Tibial nerve (tissue), 4 donors: ENCODE measurements at regions not wholly inside any gene's neighbourhood (a gene's known extent, or its start where the extent isn't known, plus 50 kb on each side); places are given as distances from the start of the nearest gene placed in this dataset.

ENCODE experiments used
- DNase-seq, 2 donors: peaks; one replicate each; pipeline ENCODE4 v3.0.0-alpha.2; 2019; ENCODE audit warnings: low spot score in 2 of 2
- H3K27ac ChIP-seq, 4 donors: fragments of 200-600 bp; sonication (generic) in 3 of 4; one replicate each; pipeline ENCODE4 v1.5.1; 2017 to 2019; ENCODE audit warnings: mild to moderate bottlenecking in 1 of 4
- H3K27me3 ChIP-seq, 2 donors: fragments of 200-600 bp; sonication (generic) in 1 of 2; one replicate each; pipeline versions ENCODE4 v1.5.1 to v1.6.0; 2017 to 2019
- H3K36me3 ChIP-seq, 3 donors: fragments of 200-600 bp; sonication (generic); one replicate each; pipeline ENCODE4 v1.5.1; 2018 to 2019
- H3K4me1 ChIP-seq, 4 donors: fragments of 200-600 bp; sonication (generic) in 3 of 4; one replicate each; pipeline ENCODE4 v1.5.1; 2017 to 2019
- H3K4me3 ChIP-seq, 4 donors: fragments of 200-600 bp; sonication (generic) in 3 of 4; one replicate each; pipeline ENCODE4 v1.5.1; 2017 to 2019; ENCODE audit warnings: mild to moderate bottlenecking in 1 of 4, moderate library complexity in 1 of 4
- H3K9me3 ChIP-seq, 4 donors: fragments of 200-600 bp; sonication (generic) in 3 of 4; one replicate each; pipeline ENCODE4 v1.5.1; 2017 to 2019
- EP300 ChIP-seq, 2 donors: sonication (generic); formaldehyde crosslinking; IDR thresholded peaks; one replicate each; pipeline ENCODE4 v1.6.1; 2017; ENCODE audit warnings: antibody characterized with exemption in 2 of 2, mild to moderate bottlenecking in 1 of 2
- POLR2A ChIP-seq, 2 donors: fragments of 450-650 bp; IDR thresholded peaks; one replicate each; pipeline ENCODE4 v1.6.1; 2017; ENCODE audit warnings: antibody characterized with exemption in 2 of 2, mild to moderate bottlenecking in 2 of 2, moderate library complexity in 2 of 2
- whole genome bisulfite sequencing, 2 donors: methylation state at CpG; one replicate each; pipeline ENCODE4 v1.1.5; 2018; 5-methylcytosine and 5-hydroxymethylcytosine counted together
- TF ChIP-seq, protein P1 (sequence below), 5 experiments: fragments of 200-600 bp in 3 of 5; fragments of 450-650 bp in 2 of 5; sonication (generic) in 3 of 5; IDR thresholded peaks; one replicate each; pipeline ENCODE4 v1.5.1; 2016 to 2019; ENCODE audit warnings: antibody characterized with exemption in 5 of 5, mild to moderate bottlenecking in 3 of 5, moderate library complexity in 2 of 5

- WGBS, 2 donors, result 75 to 80% methylated on average over 4 of the region's 4 CpGs
- Histone ChIP-seq H3K4me1 (no peaks in the 10 kb centered on the region), H3K4me3 (no peak overlapping the region), H3K27me3 (no peaks in the 10 kb centered on the region), H3K27ac (no peak overlapping the region), H3K36me3 (no peaks in the 10 kb centered on the region), H3K9me3 (peaks cover 0 to 5% (median 0%) of the 10 kb centered on the region in 4 donors)
- DNase-seq, result no peak
- TF ChIP-seq, protein P1, sequence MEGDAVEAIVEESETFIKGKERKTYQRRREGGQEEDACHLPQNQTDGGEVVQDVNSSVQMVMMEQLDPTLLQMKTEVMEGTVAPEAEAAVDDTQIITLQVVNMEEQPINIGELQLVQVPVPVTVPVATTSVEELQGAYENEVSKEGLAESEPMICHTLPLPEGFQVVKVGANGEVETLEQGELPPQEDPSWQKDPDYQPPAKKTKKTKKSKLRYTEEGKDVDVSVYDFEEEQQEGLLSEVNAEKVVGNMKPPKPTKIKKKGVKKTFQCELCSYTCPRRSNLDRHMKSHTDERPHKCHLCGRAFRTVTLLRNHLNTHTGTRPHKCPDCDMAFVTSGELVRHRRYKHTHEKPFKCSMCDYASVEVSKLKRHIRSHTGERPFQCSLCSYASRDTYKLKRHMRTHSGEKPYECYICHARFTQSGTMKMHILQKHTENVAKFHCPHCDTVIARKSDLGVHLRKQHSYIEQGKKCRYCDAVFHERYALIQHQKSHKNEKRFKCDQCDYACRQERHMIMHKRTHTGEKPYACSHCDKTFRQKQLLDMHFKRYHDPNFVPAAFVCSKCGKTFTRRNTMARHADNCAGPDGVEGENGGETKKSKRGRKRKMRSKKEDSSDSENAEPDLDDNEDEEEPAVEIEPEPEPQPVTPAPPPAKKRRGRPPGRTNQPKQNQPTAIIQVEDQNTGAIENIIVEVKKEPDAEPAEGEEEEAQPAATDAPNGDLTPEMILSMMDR (IDR thresholded peaks at IDR 0.05), result no peak
- TF ChIP-seq EP300 (IDR thresholded peaks at IDR 0.05), result no peak
- TF ChIP-seq POLR2A (IDR thresholded peaks at IDR 0.05), result no peak
Observed at GRCh38 chr18:69330385-69331005, 70.2 kb upstream of the DOK6 start.

DNA sequence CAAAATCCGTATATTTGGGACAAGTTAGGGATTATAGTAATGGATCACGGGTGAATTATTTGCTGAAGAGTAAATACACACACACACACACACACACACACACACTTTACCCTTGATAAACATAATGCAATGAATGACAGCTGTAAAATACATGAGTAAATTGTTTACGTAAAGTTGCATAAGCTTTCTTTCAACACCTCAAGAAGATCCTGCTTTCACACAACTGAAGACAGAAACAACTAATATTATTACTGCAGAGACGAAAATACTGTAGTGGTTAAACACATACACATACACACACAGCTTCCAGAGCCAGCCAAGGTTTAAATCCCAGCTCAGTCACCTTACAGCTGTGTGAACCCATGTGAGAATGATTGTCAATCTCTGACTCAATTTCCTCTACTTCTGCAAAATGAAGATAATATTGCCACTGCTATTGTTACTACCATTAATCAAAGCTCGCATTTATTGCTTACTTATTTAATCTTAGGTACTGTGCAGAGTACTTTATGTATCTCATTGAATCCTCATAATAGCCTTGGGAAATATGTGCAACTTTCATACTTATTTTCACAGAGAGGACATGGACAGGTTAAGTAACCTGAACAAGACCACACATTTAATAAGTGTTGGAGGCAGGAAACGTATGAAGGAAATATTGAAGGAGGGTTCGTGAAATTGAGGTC, 50.6 kb upstream of the DOK6 start:
- Histone ChIP-seq H3K4me3 (no peak overlapping the region), H3K27ac (no peak overlapping the region), H3K4me1 (no peaks in the 10 kb centered on the region), H3K36me3 (no peaks in the 10 kb centered on the region), H3K27me3 (no peaks in the 10 kb centered on the region), H3K9me3 (peaks cover 0 to 3% (median 0%) of the 10 kb centered on the region in 4 donors)
- TF ChIP-seq POLR2A (IDR thresholded peaks at IDR 0.05) (no peak), EP300 (IDR thresholded peaks at IDR 0.05) (no peak)
- TF ChIP-seq, protein P1 (IDR thresholded peaks at IDR 0.05), result no peak
- DNase-seq, result no peak
- WGBS, 2 donors, result 73 to 77% methylated on average over 7 of the region's 7 CpGs
